ENCODE measurements at regions not wholly inside any gene's neighbourhood (a gene's known extent, or its start where the extent isn't known, plus 50 kb on each side); places are given as distances from the start of the nearest gene placed in this dataset.

GRCh38 chr4:186808630-186809018 lies 85.0 kb upstream of the FAT1 start:
- H3K27ac ChIP-seq (replicated peaks) = no peak overlapping the region
- TF ChIP-seq, protein P1, sequence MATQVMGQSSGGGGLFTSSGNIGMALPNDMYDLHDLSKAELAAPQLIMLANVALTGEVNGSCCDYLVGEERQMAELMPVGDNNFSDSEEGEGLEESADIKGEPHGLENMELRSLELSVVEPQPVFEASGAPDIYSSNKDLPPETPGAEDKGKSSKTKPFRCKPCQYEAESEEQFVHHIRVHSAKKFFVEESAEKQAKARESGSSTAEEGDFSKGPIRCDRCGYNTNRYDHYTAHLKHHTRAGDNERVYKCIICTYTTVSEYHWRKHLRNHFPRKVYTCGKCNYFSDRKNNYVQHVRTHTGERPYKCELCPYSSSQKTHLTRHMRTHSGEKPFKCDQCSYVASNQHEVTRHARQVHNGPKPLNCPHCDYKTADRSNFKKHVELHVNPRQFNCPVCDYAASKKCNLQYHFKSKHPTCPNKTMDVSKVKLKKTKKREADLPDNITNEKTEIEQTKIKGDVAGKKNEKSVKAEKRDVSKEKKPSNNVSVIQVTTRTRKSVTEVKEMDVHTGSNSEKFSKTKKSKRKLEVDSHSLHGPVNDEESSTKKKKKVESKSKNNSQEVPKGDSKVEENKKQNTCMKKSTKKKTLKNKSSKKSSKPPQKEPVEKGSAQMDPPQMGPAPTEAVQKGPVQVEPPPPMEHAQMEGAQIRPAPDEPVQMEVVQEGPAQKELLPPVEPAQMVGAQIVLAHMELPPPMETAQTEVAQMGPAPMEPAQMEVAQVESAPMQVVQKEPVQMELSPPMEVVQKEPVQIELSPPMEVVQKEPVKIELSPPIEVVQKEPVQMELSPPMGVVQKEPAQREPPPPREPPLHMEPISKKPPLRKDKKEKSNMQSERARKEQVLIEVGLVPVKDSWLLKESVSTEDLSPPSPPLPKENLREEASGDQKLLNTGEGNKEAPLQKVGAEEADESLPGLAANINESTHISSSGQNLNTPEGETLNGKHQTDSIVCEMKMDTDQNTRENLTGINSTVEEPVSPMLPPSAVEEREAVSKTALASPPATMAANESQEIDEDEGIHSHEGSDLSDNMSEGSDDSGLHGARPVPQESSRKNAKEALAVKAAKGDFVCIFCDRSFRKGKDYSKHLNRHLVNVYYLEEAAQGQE (IDR thresholded peaks at IDR 0.05; ENCODE audit: insufficient replicate concordance, low read depth) = no peak
- no peak for TF ChIP-seq POLR2AphosphoS5 (IDR thresholded peaks at IDR 0.05; ENCODE audit: low read depth)
- TF ChIP-seq, protein P2, sequence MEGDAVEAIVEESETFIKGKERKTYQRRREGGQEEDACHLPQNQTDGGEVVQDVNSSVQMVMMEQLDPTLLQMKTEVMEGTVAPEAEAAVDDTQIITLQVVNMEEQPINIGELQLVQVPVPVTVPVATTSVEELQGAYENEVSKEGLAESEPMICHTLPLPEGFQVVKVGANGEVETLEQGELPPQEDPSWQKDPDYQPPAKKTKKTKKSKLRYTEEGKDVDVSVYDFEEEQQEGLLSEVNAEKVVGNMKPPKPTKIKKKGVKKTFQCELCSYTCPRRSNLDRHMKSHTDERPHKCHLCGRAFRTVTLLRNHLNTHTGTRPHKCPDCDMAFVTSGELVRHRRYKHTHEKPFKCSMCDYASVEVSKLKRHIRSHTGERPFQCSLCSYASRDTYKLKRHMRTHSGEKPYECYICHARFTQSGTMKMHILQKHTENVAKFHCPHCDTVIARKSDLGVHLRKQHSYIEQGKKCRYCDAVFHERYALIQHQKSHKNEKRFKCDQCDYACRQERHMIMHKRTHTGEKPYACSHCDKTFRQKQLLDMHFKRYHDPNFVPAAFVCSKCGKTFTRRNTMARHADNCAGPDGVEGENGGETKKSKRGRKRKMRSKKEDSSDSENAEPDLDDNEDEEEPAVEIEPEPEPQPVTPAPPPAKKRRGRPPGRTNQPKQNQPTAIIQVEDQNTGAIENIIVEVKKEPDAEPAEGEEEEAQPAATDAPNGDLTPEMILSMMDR (IDR thresholded peaks at IDR 0.05; ENCODE audit: insufficient read depth, low read length) = no peak
- no peak for TF ChIP-seq SPI1 (IDR thresholded peaks at IDR 0.05; ENCODE audit: borderline replicate concordance, low read depth)
- TF ChIP-seq GABPA (IDR thresholded peaks at IDR 0.05; ENCODE audit: low read depth) = no peak
- no peak for DNase-seq (ENCODE audit: low read depth in 1 of 2, low spot score in 1 of 2)
- H3K27me3 ChIP-seq (ENCODE audit: insufficient read depth, poor library complexity, severe bottlenecking) = no peaks in the 10 kb centered on the region
- H3K4me3 ChIP-seq (replicated peaks; ENCODE audit: insufficient read depth, low read length) = no peak overlapping the region

DNA sequence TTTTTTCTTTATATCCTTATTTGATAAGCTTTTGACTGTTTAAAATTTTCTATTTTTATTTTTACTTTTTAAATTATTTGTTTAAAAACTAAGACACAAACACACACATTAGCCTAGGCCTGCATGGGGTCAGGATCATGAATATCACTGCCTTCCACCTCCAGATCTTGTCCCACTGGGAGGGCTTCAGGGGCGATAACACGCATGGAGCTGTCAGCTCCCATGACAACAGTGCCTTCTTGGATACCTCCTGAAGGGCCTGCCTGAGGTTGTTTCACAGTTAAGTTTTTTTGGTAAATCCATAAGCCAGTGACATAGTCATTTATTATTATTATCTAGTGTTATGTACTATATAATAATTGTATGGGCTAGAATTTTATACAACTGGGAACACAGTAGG lies 85.4 kb upstream of the FAT1 start:
- Histone ChIP-seq H3K4me3 (replicated peaks; ENCODE audit: insufficient read depth, low read length) (no peak overlapping the region), H3K27ac (replicated peaks) (no peak overlapping the region), H3K27me3 (ENCODE audit: insufficient read depth, poor library complexity, severe bottlenecking) (no peaks in the 10 kb centered on the region)
- DNase-seq (ENCODE audit: low read depth in 1 of 2, low spot score in 1 of 2) = no peak
- TF ChIP-seq, protein P1 (IDR thresholded peaks at IDR 0.05; ENCODE audit: insufficient replicate concordance, low read depth) = no peak
- TF ChIP-seq, protein P2 (IDR thresholded peaks at IDR 0.05; ENCODE audit: insufficient read depth, low read length) = no peak
- TF ChIP-seq SPI1 (IDR thresholded peaks at IDR 0.05; ENCODE audit: borderline replicate concordance, low read depth) (no peak), POLR2AphosphoS5 (IDR thresholded peaks at IDR 0.05; ENCODE audit: low read depth) (no peak), GABPA (IDR thresholded peaks at IDR 0.05; ENCODE audit: low read depth) (no peak)

- no peak overlapping the region for H3K27ac ChIP-seq (replicated peaks)
- no peaks in the 10 kb centered on the region for H3K27me3 ChIP-seq (ENCODE audit: insufficient read depth, poor library complexity, severe bottlenecking)
- no peak overlapping the region for H3K4me3 ChIP-seq (replicated peaks; ENCODE audit: insufficient read depth, low read length)
- TF ChIP-seq, protein P2 (IDR thresholded peaks at IDR 0.05; ENCODE audit: insufficient read depth, low read length) = no peak
- TF ChIP-seq GABPA (IDR thresholded peaks at IDR 0.05; ENCODE audit: low read depth) = no peak
- no peak for TF ChIP-seq POLR2AphosphoS5 (IDR thresholded peaks at IDR 0.05; ENCODE audit: low read depth)
- TF ChIP-seq, protein P1 (IDR thresholded peaks at IDR 0.05; ENCODE audit: insufficient replicate concordance, low read depth) = no peak
- no peak for TF ChIP-seq SPI1 (IDR thresholded peaks at IDR 0.05; ENCODE audit: borderline replicate concordance, low read depth)
- no peak for DNase-seq (ENCODE audit: low read depth in 1 of 2, low spot score in 1 of 2)
These were observed 87.0 kb upstream of the FAT1 start for GRCh38 chr4:186810613-186811150.
